ENCODE measurements at regions not wholly inside any gene's neighbourhood (a gene's known extent, or its start where the extent isn't known, plus 50 kb on each side); places are given as distances from the start of the nearest gene placed in this dataset.

DNA sequence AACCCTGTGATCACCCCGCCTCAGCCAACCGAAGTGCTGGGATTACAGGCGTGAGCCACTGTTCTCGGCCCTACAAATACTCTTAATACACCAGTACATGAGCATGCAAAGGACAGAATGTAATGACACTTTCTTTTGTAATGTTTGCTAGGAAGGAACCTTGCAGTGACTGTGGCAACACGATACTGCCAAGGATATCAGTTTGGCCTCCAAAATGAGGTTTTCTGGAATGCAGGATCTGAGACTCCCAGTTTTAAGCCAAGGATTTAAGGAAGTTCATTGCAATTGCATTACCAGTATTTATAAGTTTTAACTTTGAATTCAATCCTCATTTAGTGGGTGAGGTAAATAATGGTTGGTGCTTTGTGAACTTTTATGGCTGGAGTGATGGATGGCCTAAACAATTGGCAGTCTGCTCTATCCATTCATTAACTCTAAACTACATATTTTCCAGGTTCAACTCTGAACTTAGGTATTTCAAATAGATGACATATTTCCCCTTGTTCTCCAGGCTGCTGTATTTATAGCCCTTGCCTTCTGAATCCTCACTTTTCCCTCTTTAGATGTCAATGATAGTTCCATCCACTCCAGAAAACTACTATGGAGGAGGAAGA is 330.3 kb downstream of the C11orf87 start:
- TF ChIP-seq, protein P1, sequence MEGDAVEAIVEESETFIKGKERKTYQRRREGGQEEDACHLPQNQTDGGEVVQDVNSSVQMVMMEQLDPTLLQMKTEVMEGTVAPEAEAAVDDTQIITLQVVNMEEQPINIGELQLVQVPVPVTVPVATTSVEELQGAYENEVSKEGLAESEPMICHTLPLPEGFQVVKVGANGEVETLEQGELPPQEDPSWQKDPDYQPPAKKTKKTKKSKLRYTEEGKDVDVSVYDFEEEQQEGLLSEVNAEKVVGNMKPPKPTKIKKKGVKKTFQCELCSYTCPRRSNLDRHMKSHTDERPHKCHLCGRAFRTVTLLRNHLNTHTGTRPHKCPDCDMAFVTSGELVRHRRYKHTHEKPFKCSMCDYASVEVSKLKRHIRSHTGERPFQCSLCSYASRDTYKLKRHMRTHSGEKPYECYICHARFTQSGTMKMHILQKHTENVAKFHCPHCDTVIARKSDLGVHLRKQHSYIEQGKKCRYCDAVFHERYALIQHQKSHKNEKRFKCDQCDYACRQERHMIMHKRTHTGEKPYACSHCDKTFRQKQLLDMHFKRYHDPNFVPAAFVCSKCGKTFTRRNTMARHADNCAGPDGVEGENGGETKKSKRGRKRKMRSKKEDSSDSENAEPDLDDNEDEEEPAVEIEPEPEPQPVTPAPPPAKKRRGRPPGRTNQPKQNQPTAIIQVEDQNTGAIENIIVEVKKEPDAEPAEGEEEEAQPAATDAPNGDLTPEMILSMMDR (IDR thresholded peaks at IDR 0.05) = no peak
- no peak for TF ChIP-seq EZH2 (IDR thresholded peaks at IDR 0.05)
